ENCODE measurements at regions not wholly inside any gene's neighbourhood (a gene's known extent, or its start where the extent isn't known, plus 50 kb on each side); places are given as distances from the start of the nearest gene placed in this dataset.

GRCh38 chr1:199804526-199804925, 223.0 kb upstream of the NR5A2 start:
- TF ChIP-seq CTCF (IDR thresholded peaks at IDR 0.05) (no peak), POLR2A (IDR thresholded peaks at IDR 0.05) (no peak)

All from Peyer's patch (tissue), 4 donors.